ENCODE measurements at regions not wholly inside any gene's neighbourhood (a gene's known extent, or its start where the extent isn't known, plus 50 kb on each side); places are given as distances from the start of the nearest gene placed in this dataset.

DNA sequence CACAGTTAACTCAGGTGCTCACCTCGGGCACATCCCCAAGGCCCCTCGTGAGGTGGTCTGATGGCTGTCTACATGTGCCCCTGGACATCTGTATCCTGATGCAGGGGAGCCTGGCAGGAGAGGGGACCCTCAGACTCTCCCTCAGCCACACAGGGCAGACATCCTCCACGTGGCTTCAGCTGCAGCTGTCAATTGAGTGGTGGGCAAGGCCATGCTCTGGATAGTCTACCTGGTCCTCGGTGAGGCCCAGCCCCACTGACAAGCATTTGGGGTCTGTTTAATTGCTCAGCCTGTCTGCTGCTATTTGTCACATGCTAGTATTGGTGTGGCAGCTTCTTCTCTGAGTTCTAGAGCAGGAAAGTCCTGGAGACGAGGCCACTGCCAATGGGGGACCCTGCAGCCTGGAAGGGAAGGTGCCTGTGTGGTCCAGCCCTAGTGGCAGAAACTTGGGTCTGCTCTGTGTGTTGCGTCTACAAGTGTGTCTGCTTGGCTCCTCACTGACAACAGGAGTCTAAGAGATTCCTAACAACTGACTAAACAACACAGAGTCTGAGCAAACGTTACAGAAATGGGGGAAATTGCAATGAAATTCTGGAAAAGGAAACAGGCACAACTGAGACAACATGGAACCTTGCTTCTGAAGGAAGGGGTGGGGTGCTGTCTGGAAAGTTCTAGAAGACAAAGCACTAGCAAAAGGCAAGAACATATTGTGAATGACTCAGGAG lies 59.3 kb upstream of the IGFBP3 start:
- H3K36me3 Mint-ChIP-seq, result no peaks in the 10 kb centered on the region
- Histone ChIP-seq H3K4me2 (no peak overlapping the region), H3K4me1 (no peaks in the 10 kb centered on the region), H3K9me3 (ENCODE audit: low read depth) (no peaks in the 10 kb centered on the region), H3K9ac (no peak overlapping the region), H3K36me3 (no peaks in the 10 kb centered on the region), H3K4me3 (no peak overlapping the region), H3F3A (ENCODE audit: low read depth) (no peaks in the 10 kb centered on the region), H4K20me1 (ENCODE audit: low read depth) (no peaks in the 10 kb centered on the region), H3K27me3 (no peaks in the 10 kb centered on the region), H3K27ac (no peak overlapping the region), H3K79me2 (ENCODE audit: low read depth) (no peaks in the 10 kb centered on the region), H2AFZ (replicated peaks) (no peak overlapping the region)
- no peak overlapping the region for H3K27ac Mint-ChIP-seq
- H3K27me3 Mint-ChIP-seq (ENCODE audit: insufficient read depth, low read depth), result peaks cover 13% of the 10 kb centered on the region
- TF ChIP-seq EZH2 (IDR thresholded peaks at IDR 0.05) (no peak), EZH2phosphoT487 (IDR thresholded peaks at IDR 0.05) (no peak)
- TF ChIP-seq, protein P1, sequence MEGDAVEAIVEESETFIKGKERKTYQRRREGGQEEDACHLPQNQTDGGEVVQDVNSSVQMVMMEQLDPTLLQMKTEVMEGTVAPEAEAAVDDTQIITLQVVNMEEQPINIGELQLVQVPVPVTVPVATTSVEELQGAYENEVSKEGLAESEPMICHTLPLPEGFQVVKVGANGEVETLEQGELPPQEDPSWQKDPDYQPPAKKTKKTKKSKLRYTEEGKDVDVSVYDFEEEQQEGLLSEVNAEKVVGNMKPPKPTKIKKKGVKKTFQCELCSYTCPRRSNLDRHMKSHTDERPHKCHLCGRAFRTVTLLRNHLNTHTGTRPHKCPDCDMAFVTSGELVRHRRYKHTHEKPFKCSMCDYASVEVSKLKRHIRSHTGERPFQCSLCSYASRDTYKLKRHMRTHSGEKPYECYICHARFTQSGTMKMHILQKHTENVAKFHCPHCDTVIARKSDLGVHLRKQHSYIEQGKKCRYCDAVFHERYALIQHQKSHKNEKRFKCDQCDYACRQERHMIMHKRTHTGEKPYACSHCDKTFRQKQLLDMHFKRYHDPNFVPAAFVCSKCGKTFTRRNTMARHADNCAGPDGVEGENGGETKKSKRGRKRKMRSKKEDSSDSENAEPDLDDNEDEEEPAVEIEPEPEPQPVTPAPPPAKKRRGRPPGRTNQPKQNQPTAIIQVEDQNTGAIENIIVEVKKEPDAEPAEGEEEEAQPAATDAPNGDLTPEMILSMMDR (IDR thresholded peaks at IDR 0.05), result no peak
- no peak for DNase-seq (ENCODE audit: low spot score)
- peaks cover 11% of the 10 kb centered on the region for H3K9me3 Mint-ChIP-seq
- H3K4me1 Mint-ChIP-seq, result peaks cover 31% of the 10 kb centered on the region
- no peak overlapping the region for H3K4me3 Mint-ChIP-seq

DNA sequence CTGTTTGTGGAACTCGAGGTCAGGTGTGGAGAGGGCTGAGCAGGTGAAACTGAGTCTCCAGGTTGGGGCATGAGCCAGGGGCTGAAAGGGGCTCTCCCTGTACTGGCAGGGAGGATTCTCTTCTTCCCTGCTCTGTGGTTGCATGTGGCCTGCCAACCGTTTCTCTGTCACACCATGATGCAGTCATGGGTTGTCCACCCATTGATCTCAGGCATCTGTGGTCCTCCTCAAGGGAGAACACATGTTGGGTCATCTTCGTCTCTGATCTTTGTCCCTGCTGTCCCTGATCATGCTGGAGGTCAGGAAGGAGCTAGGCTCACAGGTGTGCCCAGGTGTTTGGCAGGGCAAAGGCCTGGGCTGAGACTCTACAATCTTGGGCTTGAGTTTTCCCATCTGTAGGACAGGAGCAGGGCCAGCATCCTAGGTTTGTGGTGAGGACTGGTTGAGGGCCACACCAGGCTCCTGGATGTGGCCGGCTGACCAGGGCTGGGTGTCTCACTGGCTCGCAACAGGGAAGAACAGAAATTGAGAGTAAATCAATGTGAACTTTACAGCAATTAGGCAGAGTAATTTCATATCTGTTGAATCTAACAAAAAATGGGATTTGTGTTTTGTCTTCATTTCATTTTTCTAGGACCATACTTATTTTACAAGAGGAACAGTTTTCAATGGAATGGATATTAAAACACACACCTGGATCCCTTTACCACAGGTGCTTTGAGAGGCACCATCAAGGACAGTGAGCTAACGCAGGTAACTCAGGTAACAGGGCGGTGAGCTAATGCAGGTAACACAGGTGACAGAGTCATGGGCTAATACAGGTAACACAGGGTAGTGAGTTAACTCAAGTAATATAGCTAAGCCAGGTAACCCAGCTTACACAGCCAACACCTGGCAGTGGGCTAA lies 58.5 kb upstream of the IGFBP3 start:
- no peak overlapping the region for H3K4me2 ChIP-seq
- Mint-ChIP-seq H3K4me1 (peaks cover 34% of the 10 kb centered on the region), H3K27ac (peak overlapping the region; percentile 88), H3K27me3 (ENCODE audit: insufficient read depth, low read depth) (peaks cover 17% of the 10 kb centered on the region), H3K36me3 (no peaks in the 10 kb centered on the region), H3K9me3 (peaks cover 15% of the 10 kb centered on the region), H3K4me3 (no peak overlapping the region)
- no peak overlapping the region for H3K4me3 ChIP-seq
- H3F3A ChIP-seq (ENCODE audit: low read depth), result no peaks in the 10 kb centered on the region
- TF ChIP-seq EZH2phosphoT487 (IDR thresholded peaks at IDR 0.05), result no peak
- TF ChIP-seq EZH2 (IDR thresholded peaks at IDR 0.05), result no peak
- TF ChIP-seq, protein P1 (IDR thresholded peaks at IDR 0.05), result no peak
- no peaks in the 10 kb centered on the region for H3K4me1 ChIP-seq
- no peak overlapping the region for H3K9ac ChIP-seq
- no peak overlapping the region for H2AFZ ChIP-seq (replicated peaks)
- no peak for DNase-seq (ENCODE audit: low spot score)
- H3K9me3 ChIP-seq (ENCODE audit: low read depth), result no peaks in the 10 kb centered on the region
- H3K27ac ChIP-seq, result no peak overlapping the region
- H3K36me3 ChIP-seq, result no peaks in the 10 kb centered on the region
- H3K27me3 ChIP-seq, result no peaks in the 10 kb centered on the region
- no peaks in the 10 kb centered on the region for H3K79me2 ChIP-seq (ENCODE audit: low read depth)
- H4K20me1 ChIP-seq (ENCODE audit: low read depth), result no peaks in the 10 kb centered on the region

DNA sequence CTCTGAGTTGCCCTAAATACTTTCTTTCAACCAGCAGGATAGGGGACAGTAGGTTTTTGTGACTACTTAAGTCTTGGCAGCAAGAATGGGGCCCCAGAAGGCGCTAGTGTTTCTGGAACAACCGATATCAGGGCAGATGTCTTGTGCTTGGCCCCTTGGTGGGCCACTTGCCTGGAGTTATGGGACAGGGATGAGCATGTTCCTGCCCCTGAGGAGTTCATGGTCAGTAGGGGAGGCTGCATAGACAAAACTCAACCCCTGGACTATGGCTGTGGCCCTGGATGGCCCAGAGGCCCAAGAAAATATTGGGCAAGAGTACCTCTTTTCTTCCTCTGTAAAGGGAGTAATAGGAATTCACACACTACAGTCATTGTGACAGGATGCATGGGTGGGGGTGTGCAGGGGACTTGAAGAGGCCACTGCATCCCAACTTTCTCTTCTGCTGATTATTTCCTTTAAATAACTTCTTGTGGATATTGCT lies 57.7 kb upstream of the IGFBP3 start:
- no peak overlapping the region for H3K4me3 ChIP-seq
- Mint-ChIP-seq H3K4me3 (no peak overlapping the region), H3K36me3 (no peaks in the 10 kb centered on the region), H3K4me1 (peaks cover 34% of the 10 kb centered on the region), H3K27me3 (ENCODE audit: insufficient read depth, low read depth) (peaks cover 17% of the 10 kb centered on the region), H3K9me3 (peaks cover 15% of the 10 kb centered on the region), H3K27ac (peak overlapping the region; percentile 88)
- no peaks in the 10 kb centered on the region for H4K20me1 ChIP-seq (ENCODE audit: low read depth)
- DNase-seq (ENCODE audit: low spot score), result no peak
- H3K4me1 ChIP-seq, result no peaks in the 10 kb centered on the region
- H3K9me3 ChIP-seq (ENCODE audit: low read depth), result no peaks in the 10 kb centered on the region
- no peaks in the 10 kb centered on the region for H3K27me3 ChIP-seq
- H3K4me2 ChIP-seq, result no peak overlapping the region
- H3F3A ChIP-seq (ENCODE audit: low read depth), result no peaks in the 10 kb centered on the region
- H2AFZ ChIP-seq (replicated peaks), result no peak overlapping the region
- no peak overlapping the region for H3K9ac ChIP-seq
- H3K36me3 ChIP-seq, result no peaks in the 10 kb centered on the region
- H3K79me2 ChIP-seq (ENCODE audit: low read depth), result no peaks in the 10 kb centered on the region
- no peak overlapping the region for H3K27ac ChIP-seq
- TF ChIP-seq, protein P1 (IDR thresholded peaks at IDR 0.05), result no peak
- TF ChIP-seq EZH2phosphoT487 (IDR thresholded peaks at IDR 0.05) (no peak), EZH2 (IDR thresholded peaks at IDR 0.05) (no peak)
